LNCaP clone FGC (cell line): ENCODE measurements at regions not wholly inside any gene's neighbourhood (a gene's known extent, or its start where the extent isn't known, plus 50 kb on each side); places are given as distances from the start of the nearest gene placed in this dataset.

Experiments used
- DNase-seq: peaks from one replicate; pipeline ENCODE4 v3.0.0-alpha.2; 2011; ENCODE audit warnings: low read depth
- H3K4me3 ChIP-seq: 2 replicates; pipeline ENCODE4 v1.5.1; 2011; ENCODE audit warnings: mild to moderate bottlenecking, low read depth, low read length, control low read depth
- CTCF ChIP-seq: IDR thresholded peaks from 2 replicates; pipeline ENCODE4 v1.5.1; 2012; ENCODE audit warnings: mild to moderate bottlenecking; ENCODE audit not compliant: control insufficient read depth, insufficient read depth; ENCODE audit errors: extremely low read depth

GRCh38 chr11:37050311-37050710, 452.3 kb upstream of the RAG2 start:
- no peak for DNase-seq
- no peak overlapping the region for H3K4me3 ChIP-seq
- no peak for TF ChIP-seq CTCF

- DNase-seq, result no peak
- no peak overlapping the region for H3K4me3 ChIP-seq
- TF ChIP-seq CTCF, result no peak
Measured at GRCh38 chr11:37040921-37041320, 442.9 kb upstream of the RAG2 start.

- no peak for DNase-seq
- no peak for TF ChIP-seq CTCF
- H3K4me3 ChIP-seq, result no peak overlapping the region
Measured at GRCh38 chr11:37038911-37039310, 440.9 kb upstream of the RAG2 start.

- no peak overlapping the region for H3K4me3 ChIP-seq
- TF ChIP-seq CTCF, result no peak
- no peak for DNase-seq
Measured at GRCh38 chr11:37026741-37027140, 428.7 kb upstream of the RAG2 start.

- TF ChIP-seq CTCF, result no peak
- DNase-seq, result no peak
- H3K4me3 ChIP-seq, result no peak overlapping the region
Measured at GRCh38 chr11:37026326-37026725, 428.3 kb upstream of the RAG2 start.

- H3K4me3 ChIP-seq, result no peak overlapping the region
- TF ChIP-seq CTCF, result no peak
- no peak for DNase-seq
Measured at GRCh38 chr11:37006563-37006962, 408.5 kb upstream of the RAG2 start.

- no peak overlapping the region for H3K4me3 ChIP-seq
- no peak for TF ChIP-seq CTCF
- DNase-seq, result no peak
Measured at GRCh38 chr11:37002831-37003230, 404.8 kb upstream of the RAG2 start.
